ENCODE measurements at regions not wholly inside any gene's neighbourhood (a gene's known extent, or its start where the extent isn't known, plus 50 kb on each side); places are given as distances from the start of the nearest gene placed in this dataset.
A peak's percentile ranks its signal among the peaks of the same experiment; 100 is the strongest.

DNA sequence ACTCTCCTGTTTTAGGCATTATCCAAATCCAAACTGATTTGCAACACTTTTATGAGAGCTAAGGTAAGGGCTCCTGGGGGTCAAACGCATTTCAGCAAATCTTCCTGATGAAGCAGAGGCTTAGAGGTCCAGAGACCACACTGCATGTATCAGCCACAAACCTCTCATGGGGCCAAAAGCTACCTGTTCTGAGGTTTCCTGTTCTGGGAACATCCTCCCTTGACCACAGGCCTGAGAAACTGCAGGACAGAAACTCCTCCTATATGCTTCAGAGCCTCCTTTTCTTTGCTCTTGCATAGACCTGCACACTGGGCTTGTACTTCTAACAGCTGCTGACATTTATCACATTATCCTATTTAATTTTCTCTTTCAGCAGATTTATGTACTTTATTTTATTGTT is 92.6 kb downstream of the OR2K2 start:
- ChIA-PET CTCF (interaction anchor here (0.6 to 1.7 kb wide), 6 partner anchors 11 to 88 kb away, joined by 3 to 5 read pairs (median 4); no protein-coding TSS in a partner anchor), RAD21 (ENCODE audit: unreplicated experiment) (interaction anchor here (0.5 to 1.1 kb wide), 5 partner anchors 51 to 1251 kb away, joined by 3 to 4 read pairs (median 3); no protein-coding TSS in a partner anchor), POLR2A (interaction anchor here (0.7 to 1.1 kb wide), 2 partner anchors 30 to 36 kb away, joined by 4 read pairs; no protein-coding TSS in a partner anchor), SMC1A (ENCODE audit: uncharacterized antibody, unreplicated experiment) (interaction anchor here (0.6 to 2.8 kb wide), 15 partner anchors 14 to 202 kb away, joined by 3 to 17 read pairs (median 4); no protein-coding TSS in a partner anchor)
- H3K9me3 ChIP-seq (replicated peaks; ENCODE audit: control insufficient read depth, insufficient read depth, low read length) = no peaks in the 10 kb centered on the region
- H3K4me2 ChIP-seq (ENCODE audit: control insufficient read depth, insufficient read depth) = no peak overlapping the region
- H3K4me1 ChIP-seq (ENCODE audit: control insufficient read depth, insufficient read depth, low read length) = no peaks in the 10 kb centered on the region
- no peak overlapping the region for H2AFZ ChIP-seq (ENCODE audit: control insufficient read depth, low read depth, low read length)
- no peaks in the 10 kb centered on the region for H3K79me2 ChIP-seq (ENCODE audit: control insufficient read depth, insufficient read depth, low read length)
- TF ChIP-seq NFYA (IDR thresholded peaks at IDR 0.05; ENCODE audit: borderline replicate concordance, low read depth, low read length) (no peak), EED (IDR thresholded peaks at IDR 0.05; ENCODE audit: low read depth) (peak; percentile 74), CBFB (IDR thresholded peaks at IDR 0.05; ENCODE audit: low read depth) (0 out of 2 replicates have a peak, but pooled peaks have one; percentile 32), RUNX3 (IDR thresholded peaks at IDR 0.05; ENCODE audit: low read length) (peak; percentile 81), ATF2 (IDR thresholded peaks at IDR 0.05; ENCODE audit: low read length) (no peak), IKZF2 (IDR thresholded peaks at IDR 0.05) (peak; percentile 39 to 43; a peak in 3 of 4 replicates), IKZF1 (conservative IDR thresholded peaks at IDR 0.05) (peak; percentile 34; the same call in 1 of the 2 replicates)
- no peak for FAIRE-seq
- peak; percentile 16 for DNase-seq (ENCODE audit: low read depth, low spot score)
- intact Hi-C loops (cut with micrococcal nuclease; ENCODE audit: unreplicated experiment) (no loop called here), in situ Hi-C loops (cut with MboI) (no loop called here)
- no peaks in the 10 kb centered on the region for H4K20me1 ChIP-seq (ENCODE audit: control insufficient read depth, insufficient read depth)
- ATAC-seq = peak; percentile 75
- no peaks in the 10 kb centered on the region for H3K36me3 ChIP-seq (ENCODE audit: control insufficient read depth in 2 of 2, insufficient read depth in 2 of 2, low read length in 1 of 2)
- no peaks in the 10 kb centered on the region for H3K27me3 ChIP-seq (replicated peaks in 1 of 2; ENCODE audit: control insufficient read depth in 2 of 2, insufficient read depth in 2 of 2, low read length in 1 of 2)
- no TSS peak for BruUV-seq (replicated peaks)
- 0% methylated on average over 1 of the region's 1 CpG for WGBS (ENCODE audit: insufficient coverage, insufficient replicate concordance, low lambda C conversion rate, missing lambda C conversion rate)
- H3K4me3 ChIP-seq = no peak overlapping the region
- no peak overlapping the region for H3K9ac ChIP-seq (ENCODE audit: control insufficient read depth, insufficient read depth, low read length)
- no peak overlapping the region for H3K27ac ChIP-seq (ENCODE audit: control insufficient read depth, insufficient read depth)

All from GM12878 (cell line).